ENCODE measurements at regions not wholly inside any gene's neighbourhood (a gene's known extent, or its start where the extent isn't known, plus 50 kb on each side); places are given as distances from the start of the nearest gene placed in this dataset.

- TF ChIP-seq CTCF (IDR thresholded peaks at IDR 0.05; ENCODE audit: insufficient read depth, low read depth, low read length) (no peak), EZH2 (IDR thresholded peaks at IDR 0.05; ENCODE audit: insufficient read depth, low read length) (no peak)
Observed at GRCh38 chr4:141348125-141348524, 127.4 kb downstream of the ZNF330 start.
